ENCODE measurements at regions not wholly inside any gene's neighbourhood (a gene's known extent, or its start where the extent isn't known, plus 50 kb on each side); places are given as distances from the start of the nearest gene placed in this dataset.
"Not testable (repeated sequence)": the region's sequence is repeated elsewhere in the genome, so short reads cannot be mapped to it uniquely, and the experiment has no call there.

GRCh38 chr12:131284954-131285904 lies 331.5 kb downstream of the ADGRD1 start:
- H3K36me3 ChIP-seq (ENCODE audit: control insufficient read depth, insufficient read depth, low read length); H3K27me3 ChIP-seq (ENCODE audit: control insufficient read depth, insufficient read depth, low read length); H3K4me3 ChIP-seq (ENCODE audit: low read depth, low read length); DNase-seq (ENCODE audit: low read depth); CTCF ChIA-PET; POLR2A ChIA-PET: not testable (repeated sequence)

GRCh38 chr12:131285905-131286295 lies 332.2 kb downstream of the ADGRD1 start:
- POLR2A ChIA-PET; H3K4me3 ChIP-seq (ENCODE audit: low read depth, low read length); DNase-seq (ENCODE audit: low read depth); H3K36me3 ChIP-seq (ENCODE audit: control insufficient read depth, insufficient read depth, low read length); CTCF ChIA-PET; H3K27me3 ChIP-seq (ENCODE audit: control insufficient read depth, insufficient read depth, low read length): not testable (repeated sequence)

GRCh38 chr12:131286301-131286700 lies 332.6 kb downstream of the ADGRD1 start:
- H3K27me3 ChIP-seq (ENCODE audit: control insufficient read depth, insufficient read depth, low read length); DNase-seq (ENCODE audit: low read depth); POLR2A ChIA-PET; H3K36me3 ChIP-seq (ENCODE audit: control insufficient read depth, insufficient read depth, low read length); H3K4me3 ChIP-seq (ENCODE audit: low read depth, low read length); CTCF ChIA-PET: not testable (repeated sequence)

GRCh38 chr12:131287015-131287937 lies 333.6 kb downstream of the ADGRD1 start:
- ChIA-PET CTCF (no interaction called here), POLR2A (no interaction called here)
- no peak for DNase-seq (ENCODE audit: low read depth)
- Histone ChIP-seq H3K4me3 (ENCODE audit: low read depth, low read length) (no peak overlapping the region), H3K27me3 (ENCODE audit: control insufficient read depth, insufficient read depth, low read length) (no peaks in the 10 kb centered on the region), H3K36me3 (ENCODE audit: control insufficient read depth, insufficient read depth, low read length) (no peaks in the 10 kb centered on the region)
- no peak for TF ChIP-seq CTCF (IDR thresholded peaks at IDR 0.05; ENCODE audit: insufficient read depth, low read depth, low read length)

GRCh38 chr12:131287938-131288764 lies 334.4 kb downstream of the ADGRD1 start:
- no peaks in the 10 kb centered on the region for H3K36me3 ChIP-seq (ENCODE audit: control insufficient read depth, insufficient read depth, low read length)
- POLR2A ChIA-PET: no interaction called here
- no peaks in the 10 kb centered on the region for H3K27me3 ChIP-seq (ENCODE audit: control insufficient read depth, insufficient read depth, low read length)
- CTCF ChIA-PET: no interaction called here
- no peak for DNase-seq (ENCODE audit: low read depth)
- TF ChIP-seq CTCF (IDR thresholded peaks at IDR 0.05; ENCODE audit: insufficient read depth, low read depth, low read length): no peak
- H3K4me3 ChIP-seq (ENCODE audit: low read depth, low read length): no peak overlapping the region

- POLR2A ChIA-PET; H3K4me3 ChIP-seq (ENCODE audit: low read depth, low read length); H3K27me3 ChIP-seq (ENCODE audit: control insufficient read depth, insufficient read depth, low read length); H3K36me3 ChIP-seq (ENCODE audit: control insufficient read depth, insufficient read depth, low read length); DNase-seq (ENCODE audit: low read depth); CTCF ChIA-PET: not testable (repeated sequence)
Measured at GRCh38 chr12:131288765-131289695, 335.3 kb downstream of the ADGRD1 start.

- DNase-seq (ENCODE audit: low read depth); CTCF ChIA-PET; H3K4me3 ChIP-seq (ENCODE audit: low read depth, low read length); H3K36me3 ChIP-seq (ENCODE audit: control insufficient read depth, insufficient read depth, low read length); POLR2A ChIA-PET; H3K27me3 ChIP-seq (ENCODE audit: control insufficient read depth, insufficient read depth, low read length): not testable (repeated sequence)
Measured at GRCh38 chr12:131289807-131290206, 336.1 kb downstream of the ADGRD1 start.
